ENCODE measurements at regions not wholly inside any gene's neighbourhood (a gene's known extent, or its start where the extent isn't known, plus 50 kb on each side); places are given as distances from the start of the nearest gene placed in this dataset.

- no peak for TF ChIP-seq SIN3A (conservative IDR thresholded peaks at IDR 0.05 in 1 of 2, IDR thresholded peaks at IDR 0.05 in 1 of 2; ENCODE audit: low read depth in 1 of 2, low read length in 2 of 2)
- TF ChIP-seq RXRA (IDR thresholded peaks at IDR 0.05; ENCODE audit: insufficient read depth, low read depth, low read length) = no peak
- TF ChIP-seq TEAD4 (IDR thresholded peaks at IDR 0.05; ENCODE audit: low read depth, low read length) = no peak
- TF ChIP-seq TCF12 (IDR thresholded peaks at IDR 0.05; ENCODE audit: low read depth, low read length) = no peak
- no peak for TF ChIP-seq TBP (IDR thresholded peaks at IDR 0.05; ENCODE audit: low read depth, low read length)
- no peak for TF ChIP-seq RAD21 (IDR thresholded peaks at IDR 0.05 in 1 of 2, conservative IDR thresholded peaks at IDR 0.05 in 1 of 2; ENCODE audit: low read depth in 2 of 2, low read length in 2 of 2)
- TF ChIP-seq KDM1A (IDR thresholded peaks at IDR 0.05; ENCODE audit: borderline replicate concordance, low read length) = no peak
- TF ChIP-seq BRCA1 (IDR thresholded peaks at IDR 0.05; ENCODE audit: low read depth, low read length) = no peak
- TF ChIP-seq SIRT6 (IDR thresholded peaks at IDR 0.05; ENCODE audit: low read length) = no peak
- no peak for TF ChIP-seq TAF1 (IDR thresholded peaks at IDR 0.05; ENCODE audit: low read depth, low read length)
- no peak for TF ChIP-seq ATF2 (IDR thresholded peaks at IDR 0.05; ENCODE audit: low read length)
- TF ChIP-seq, protein P1, sequence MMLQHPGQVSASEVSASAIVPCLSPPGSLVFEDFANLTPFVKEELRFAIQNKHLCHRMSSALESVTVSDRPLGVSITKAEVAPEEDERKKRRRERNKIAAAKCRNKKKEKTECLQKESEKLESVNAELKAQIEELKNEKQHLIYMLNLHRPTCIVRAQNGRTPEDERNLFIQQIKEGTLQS (IDR thresholded peaks at IDR 0.05; ENCODE audit: insufficient read depth, low read depth, low read length) = no peak
Measured at GRCh38 chr1:173355281-173356031, 121.7 kb upstream of the PRDX6 start (continued).

Measured in H1 (cell line).